Lung (tissue), 11 donors: ENCODE measurements at regions not wholly inside any gene's neighbourhood (a gene's known extent, or its start where the extent isn't known, plus 50 kb on each side); places are given as distances from the start of the nearest gene placed in this dataset.

Experiments
- ATAC-seq: fragments of 200-7000 bp; cut with Tn5 transposase; one replicate; pipeline ENCODE4 v1.9.1; 2020; ENCODE audit warnings: moderate number of reproducible peaks; ENCODE audit not compliant: insufficient read depth, low FRiP score
- DNase-seq, 3 donors: peaks; one replicate each; pipeline ENCODE4 v3.0.0-alpha.2; 2013 to 2017
- H3K27ac ChIP-seq, 2 donors: one replicate each; pipeline ENCODE4 v1.5.1; 2013; ENCODE audit warnings: mild to moderate bottlenecking in 2 of 2, moderate library complexity in 2 of 2, control low read depth in 1 of 2, inconsistent platforms in 1 of 2, low read depth in 1 of 2, low read length in 1 of 2
- H3K27me3 ChIP-seq, 3 donors: one replicate each; pipeline ENCODE4 v1.5.1; 2013; ENCODE audit warnings: low read length in 2 of 3; ENCODE audit not compliant: control insufficient read depth in 3 of 3, insufficient read depth in 3 of 3
- H3K36me3 ChIP-seq, 4 donors: one replicate each; pipeline ENCODE4 v1.5.1; 2013; ENCODE audit warnings: low read length in 4 of 4, mild to moderate bottlenecking in 1 of 4, moderate library complexity in 1 of 4; ENCODE audit not compliant: control insufficient read depth in 4 of 4, insufficient read depth in 4 of 4
- H3K4me1 ChIP-seq, 5 donors: one replicate each; pipeline ENCODE4 v1.5.1; 2013; ENCODE audit warnings: low read length in 5 of 5, mild to moderate bottlenecking in 2 of 5, moderate library complexity in 1 of 5; ENCODE audit not compliant: control insufficient read depth in 5 of 5, insufficient read depth in 5 of 5
- H3K4me3 ChIP-seq: one replicate; pipeline ENCODE4 v1.5.1; 2013; ENCODE audit warnings: mild to moderate bottlenecking, control low read depth, moderate library complexity
- H3K9ac ChIP-seq, 2 donors: one replicate each; pipeline ENCODE4 v1.5.1; 2013; ENCODE audit warnings: low read length in 2 of 2, control low read depth in 1 of 2; ENCODE audit not compliant: insufficient read depth in 1 of 2
- H3K9me3 ChIP-seq, 4 donors: one replicate each; pipeline ENCODE4 v1.5.1; 2013; ENCODE audit warnings: low read length in 3 of 4, mild to moderate bottlenecking in 1 of 4, moderate library complexity in 1 of 4; ENCODE audit not compliant: control insufficient read depth in 4 of 4, insufficient read depth in 3 of 4
- CTCF ChIP-seq: IDR thresholded peaks from 2 replicates; pipeline ENCODE4 v1.5.1; 2012; ENCODE audit warnings: mild to moderate bottlenecking; ENCODE audit errors: control extremely low read depth, extremely low read depth
- WGBS, 2 donors: extraction: QIAGEN DNeasy Blood & Tissue Kit; methylation state at CpG; one replicate each; pipeline ENCODE4 v1.1.7; 2013; 5-methylcytosine and 5-hydroxymethylcytosine counted together
- donor health status: control.
- donor health status: control.
- donor health status: Bipolar disorder and iron deficiency.
- donor health status: healthy.
- donor health status: DM: yes; HTN: yes; CAD: no.

DNA sequence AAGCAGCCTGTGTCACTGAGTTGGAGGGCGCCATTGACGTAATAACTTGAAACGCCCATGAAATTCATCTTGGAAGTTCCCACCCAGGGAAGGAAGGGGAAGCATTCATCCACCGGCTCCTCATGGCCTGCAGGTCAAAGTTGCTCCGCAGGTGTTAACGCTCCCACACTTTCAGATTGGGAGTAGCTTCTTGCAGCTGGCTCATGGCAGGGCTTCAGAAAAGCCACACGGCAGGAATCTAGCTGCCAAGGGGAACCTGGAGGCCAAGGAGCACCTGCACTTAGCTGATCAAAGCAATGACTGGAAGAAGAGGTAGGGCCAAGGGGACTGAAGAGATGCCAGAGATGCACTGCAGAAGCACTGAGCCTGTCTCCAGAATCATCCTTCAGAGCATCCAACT lies 203.2 kb downstream of the ARHGAP12 start:
- WGBS, 2 donors, result 94 to 97% methylated on average over 7 of the region's 7 CpGs

GRCh38 chr10:31724296-31724695 lies 204.3 kb downstream of the ARHGAP12 start:
- TF ChIP-seq CTCF, result no peak
- Histone ChIP-seq H3K27me3 (no peaks in the 10 kb centered on the region), H3K27ac (no peak overlapping the region), H3K9ac (no peak overlapping the region), H3K9me3 (peaks cover 0 to 2% (median 0%) of the 10 kb centered on the region in 4 donors), H3K4me1 (no peaks in the 10 kb centered on the region), H3K4me3 (no peak overlapping the region), H3K36me3 (no peaks in the 10 kb centered on the region)
- WGBS, 2 donors, result 86 to 87% methylated on average over 5 of the region's 5 CpGs
- DNase-seq (no peak), ATAC-seq (no peak)

More for the DNA sequence above, 203.2 kb downstream of the ARHGAP12 start:
- Histone ChIP-seq H3K4me3 (no peak overlapping the region), H3K27me3 (no peaks in the 10 kb centered on the region), H3K9me3 (peaks cover 0 to 2% (median 0%) of the 10 kb centered on the region in 4 donors), H3K27ac (no peak overlapping the region), H3K9ac (no peak overlapping the region), H3K4me1 (no peaks in the 10 kb centered on the region), H3K36me3 (no peaks in the 10 kb centered on the region)
- ATAC-seq (no peak), DNase-seq (no peak)
- no peak for TF ChIP-seq CTCF

GRCh38 chr10:31723106-31723750 lies 205.4 kb downstream of the ARHGAP12 start:
- no peaks in the 10 kb centered on the region for H3K36me3 ChIP-seq
- ATAC-seq, result no peak
- TF ChIP-seq CTCF, result no peak
- no peak overlapping the region for H3K4me3 ChIP-seq
- no peak overlapping the region for H3K9ac ChIP-seq
- no peak for DNase-seq
- WGBS, 2 donors, result 74 to 84% methylated on average over 5 of the region's 5 CpGs
- peaks cover 0 to 2% (median 0%) of the 10 kb centered on the region in 4 donors for H3K9me3 ChIP-seq
- no peaks in the 10 kb centered on the region for H3K4me1 ChIP-seq
- H3K27ac ChIP-seq, result no peak overlapping the region
- no peaks in the 10 kb centered on the region for H3K27me3 ChIP-seq

DNA sequence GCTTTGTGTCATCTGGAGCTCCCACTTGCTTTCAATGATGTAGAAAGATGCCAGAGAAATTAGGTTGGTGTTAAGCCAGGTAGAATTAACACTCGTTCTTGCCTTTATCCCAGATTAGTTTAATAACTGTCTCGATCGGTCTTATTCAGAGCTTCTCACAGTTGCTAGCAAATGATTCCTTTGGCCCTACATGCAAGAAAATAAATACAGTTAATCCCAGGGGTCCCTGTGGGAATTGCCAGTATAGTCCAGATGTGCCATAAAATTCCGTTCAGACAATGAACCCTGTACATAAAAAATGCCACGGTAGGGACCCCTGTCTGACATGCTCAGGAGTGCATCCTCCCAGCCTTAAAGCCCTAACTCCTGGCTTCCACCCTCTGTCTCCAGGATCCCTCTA lies 207.5 kb downstream of the ARHGAP12 start:
- Histone ChIP-seq H3K9me3 (peaks cover 0 to 2% (median 0%) of the 10 kb centered on the region in 4 donors), H3K4me1 (no peaks in the 10 kb centered on the region), H3K27ac (no peak overlapping the region), H3K27me3 (no peaks in the 10 kb centered on the region), H3K9ac (no peak overlapping the region), H3K36me3 (no peaks in the 10 kb centered on the region), H3K4me3 (no peak overlapping the region)
- ATAC-seq (no peak), DNase-seq (no peak)
- 93 to 96% methylated on average over 5 of the region's 5 CpGs for WGBS, 2 donors
- no peak for TF ChIP-seq CTCF
